ENCODE measurements at regions not wholly inside any gene's neighbourhood (a gene's known extent, or its start where the extent isn't known, plus 50 kb on each side); places are given as distances from the start of the nearest gene placed in this dataset.

GRCh38 chr18:10035281-10035991 is 121.6 kb downstream of the VAPA start:
- no peak for DNase-seq

- DNase-seq = no peak
Measured at GRCh38 chr18:10036479-10036878, 122.7 kb downstream of the VAPA start.

GRCh38 chr18:10037181-10037580 is 123.4 kb downstream of the VAPA start:
- DNase-seq = no peak

- DNase-seq = no peak
Measured at GRCh38 chr18:10038268-10038667, 124.5 kb downstream of the VAPA start.

GRCh38 chr18:10040287-10041011 is 126.6 kb downstream of the VAPA start:
- no peak for DNase-seq

- DNase-seq = no peak
Measured at GRCh38 chr18:10041180-10041579, 127.4 kb downstream of the VAPA start.

- no peak for DNase-seq
Measured at GRCh38 chr18:10042492-10042891, 128.7 kb downstream of the VAPA start.

- DNase-seq = no peak
Measured at GRCh38 chr18:10044054-10044453, 130.2 kb downstream of the VAPA start.

- DNase-seq = no peak
Measured at GRCh38 chr18:10045296-10045891, 131.6 kb downstream of the VAPA start.

GRCh38 chr18:10046178-10046807 is 132.5 kb downstream of the VAPA start:
- DNase-seq = no peak

GRCh38 chr18:10047237-10047636 is 133.4 kb downstream of the VAPA start:
- no peak for DNase-seq

GRCh38 chr18:10049747-10050146 is 135.9 kb downstream of the VAPA start:
- DNase-seq = no peak

GRCh38 chr18:10050956-10051355 is 137.1 kb downstream of the VAPA start:
- no peak for DNase-seq

GRCh38 chr18:10051877-10052631 is 138.2 kb downstream of the VAPA start:
- no peak for DNase-seq

GRCh38 chr18:10052871-10053270 is 139.1 kb downstream of the VAPA start:
- no peak for DNase-seq

GRCh38 chr18:10053861-10054260 is 140.0 kb downstream of the VAPA start:
- no peak for DNase-seq

GRCh38 chr18:10054366-10054765 is 140.6 kb downstream of the VAPA start:
- DNase-seq = no peak

- DNase-seq = no peak
Measured at GRCh38 chr18:10055125-10055750, 141.4 kb downstream of the VAPA start.

GRCh38 chr18:10056506-10056905 is 142.7 kb downstream of the VAPA start:
- no peak for DNase-seq

- DNase-seq = no peak
Measured at GRCh38 chr18:10057401-10057893, 143.6 kb downstream of the VAPA start.

GRCh38 chr18:10057894-10058791 is 144.3 kb downstream of the VAPA start:
- DNase-seq = no peak

Measured in T-helper 1 cell (primary cell).